NCI-H226 (cell line): ENCODE measurements at regions not wholly inside any gene's neighbourhood (a gene's known extent, or its start where the extent isn't known, plus 50 kb on each side); places are given as distances from the start of the nearest gene placed in this dataset.
A peak's percentile ranks its signal among the peaks of the same experiment; 100 is the strongest.

Experiments used
- DNase-seq: peaks from one replicate; pipeline ENCODE4 v3.0.0-alpha.2; 2015

- no peak for DNase-seq
Measured at GRCh38 chr10:91690996-91691676, 58.3 kb upstream of the PPP1R3C start.

- DNase-seq = no peak
Measured at GRCh38 chr10:91690412-91690811, 57.5 kb upstream of the PPP1R3C start.

- DNase-seq = peak; percentile 70
Measured at GRCh38 chr10:91689731-91690168, 56.9 kb upstream of the PPP1R3C start.

- no peak for DNase-seq
Measured at GRCh38 chr10:91684841-91685240, 52.0 kb upstream of the PPP1R3C start.

- DNase-seq = peak; percentile 84
Measured at GRCh38 chr10:91683975-91684374, 51.1 kb upstream of the PPP1R3C start.

GRCh38 chr10:91682912-91683311 lies 50.0 kb upstream of the PPP1R3C start:
- DNase-seq = no peak
